Umbilical cord (tissue), 1 donor: ENCODE measurements at regions not wholly inside any gene's neighbourhood (a gene's known extent, or its start where the extent isn't known, plus 50 kb on each side); places are given as distances from the start of the nearest gene placed in this dataset.
A peak's percentile ranks its signal among the peaks of the same experiment; 100 is the strongest.

Experiments used
- DNase-seq: peaks from one replicate; pipeline ENCODE4 v3.0.0-alpha.2; 2015; ENCODE audit warnings: low spot score

DNA sequence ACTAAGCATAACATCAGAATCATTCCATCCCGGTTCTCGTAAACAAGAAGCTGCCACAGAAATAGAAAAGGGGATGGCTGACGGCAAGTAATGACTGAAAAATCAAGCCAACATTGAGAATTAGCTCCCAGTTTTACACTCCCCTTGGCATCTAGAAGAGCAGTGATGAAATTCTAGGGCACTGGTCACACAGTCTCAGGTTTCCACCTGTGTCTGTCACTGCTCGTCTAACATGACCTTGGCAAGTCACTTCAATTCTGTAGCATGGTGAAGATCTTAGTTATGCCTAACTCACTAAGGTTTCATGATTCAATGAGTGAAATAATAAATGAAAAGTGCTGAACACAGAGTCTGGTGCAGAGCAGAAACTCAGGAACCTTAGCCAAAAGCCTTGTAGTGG, 272.3 kb upstream of the ARRDC4 start:
- DNase-seq = no peak

GRCh38 chr15:97688886-97689285, 271.6 kb upstream of the ARRDC4 start:
- no peak for DNase-seq

DNA sequence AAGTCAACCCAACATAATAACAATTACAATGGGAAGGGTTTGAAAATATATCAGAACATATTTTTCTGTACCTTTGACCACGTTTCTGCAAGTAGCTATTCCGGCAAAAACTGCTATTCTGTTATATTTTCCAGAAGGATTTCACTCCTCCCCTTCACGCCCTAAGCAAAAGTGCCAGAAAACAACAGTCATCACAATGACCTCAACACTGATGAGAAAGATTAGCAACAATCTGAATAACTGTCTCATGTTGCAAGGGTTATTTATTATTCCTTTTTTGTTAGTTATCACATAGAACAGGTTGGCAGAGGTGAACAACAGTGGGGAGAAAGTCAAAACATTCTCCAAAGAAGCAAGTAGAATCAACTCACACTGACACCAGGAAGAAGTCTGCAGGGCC, 269.4 kb upstream of the ARRDC4 start:
- DNase-seq = no peak

- DNase-seq = no peak
These were observed 268.7 kb upstream of the ARRDC4 start for GRCh38 chr15:97691799-97692198.

DNA sequence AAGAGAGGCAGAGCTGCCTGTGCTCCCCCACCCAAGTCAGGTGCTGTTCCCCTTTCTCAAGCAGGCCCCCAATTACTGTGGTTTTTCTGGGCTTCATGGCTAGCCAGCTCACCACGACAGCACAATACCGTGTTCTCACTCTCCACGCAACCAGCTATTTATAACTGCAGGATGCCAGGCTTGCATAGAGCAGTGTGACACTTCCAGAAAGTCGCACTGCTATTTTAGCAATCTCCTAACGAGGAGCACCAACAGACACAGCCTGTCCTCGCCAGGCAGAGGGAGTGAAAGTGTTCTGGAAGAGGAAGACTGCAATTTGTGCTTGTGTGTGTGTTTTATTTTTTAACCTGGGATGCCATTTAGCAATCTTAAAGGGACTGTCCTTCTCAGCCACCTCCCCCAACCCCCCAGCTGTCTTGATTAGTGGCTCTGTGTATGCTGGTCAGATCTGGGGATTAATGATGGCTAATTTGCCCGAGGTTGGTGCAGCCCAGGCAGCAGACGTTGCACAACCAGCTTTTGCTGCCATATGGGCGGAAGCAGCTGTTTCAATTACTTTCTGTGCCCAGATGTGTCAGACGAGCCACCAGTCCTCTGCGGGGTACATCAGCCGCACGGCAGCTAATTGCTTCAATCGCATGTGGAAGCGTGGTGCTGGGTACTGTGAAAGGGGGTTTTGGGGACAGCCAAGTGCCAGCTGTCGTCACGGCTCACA, 268.0 kb upstream of the ARRDC4 start:
- DNase-seq = no peak

DNA sequence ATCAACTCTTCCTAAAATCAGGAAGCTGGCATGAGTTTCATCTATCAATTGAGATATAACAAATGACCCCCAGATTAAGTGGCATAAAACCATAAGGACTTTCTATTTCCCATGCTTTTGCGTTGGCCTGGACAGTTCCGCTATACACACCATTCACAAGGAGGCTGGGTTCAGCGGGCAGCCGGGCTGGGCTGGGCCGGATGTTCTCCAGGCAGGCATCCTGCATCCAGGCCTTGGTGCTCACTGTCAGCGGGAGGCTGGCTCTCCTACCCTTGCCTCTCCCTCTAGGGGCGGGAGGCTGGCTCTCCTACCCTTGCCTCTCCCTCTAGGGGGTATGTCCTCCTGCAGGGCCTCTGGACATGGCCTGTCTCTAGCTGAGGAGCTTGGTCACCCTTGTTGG, 266.0 kb upstream of the ARRDC4 start:
- DNase-seq = no peak

GRCh38 chr15:97703400-97703799, 257.1 kb upstream of the ARRDC4 start:
- no peak for DNase-seq

GRCh38 chr15:97706059-97706458, 254.4 kb upstream of the ARRDC4 start:
- no peak for DNase-seq

DNA sequence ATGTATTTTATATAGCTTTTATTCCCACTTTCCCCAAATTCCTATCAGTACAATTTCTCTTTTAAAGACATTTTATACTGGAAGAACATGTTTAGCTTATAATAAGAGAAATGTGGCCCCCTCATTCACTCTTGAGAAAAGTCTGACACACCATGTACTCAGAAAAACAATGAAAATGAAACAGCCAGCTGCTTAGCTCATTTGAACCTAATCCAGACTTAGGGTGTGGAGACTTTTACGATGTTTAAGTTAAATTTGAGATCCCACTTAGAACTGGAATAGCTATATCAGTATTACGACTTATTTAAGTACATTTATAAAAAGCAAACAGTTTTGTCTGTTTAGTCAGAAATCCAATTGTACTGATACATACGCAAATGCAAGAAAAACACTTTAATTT, 252.3 kb upstream of the ARRDC4 start:
- DNase-seq = no peak

DNA sequence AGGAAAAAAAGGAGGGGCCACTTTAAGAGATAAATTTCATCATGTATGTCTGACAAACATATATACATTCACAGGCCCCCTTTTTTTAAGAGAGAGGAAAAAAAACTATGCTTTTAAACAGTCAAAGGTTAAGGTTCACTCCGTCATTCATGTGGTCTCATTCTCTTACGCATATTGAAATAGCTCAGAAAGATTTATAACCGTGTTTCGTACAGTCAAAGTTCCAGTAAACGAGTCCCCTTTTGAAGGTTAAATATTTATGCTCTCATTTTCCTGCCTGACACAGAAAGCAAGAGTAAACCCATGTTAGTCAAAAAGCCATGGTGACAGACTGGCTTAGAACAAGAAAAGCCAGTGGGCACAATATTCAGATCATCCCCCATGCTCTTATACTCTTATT, 248.0 kb upstream of the ARRDC4 start:
- DNase-seq = no peak

GRCh38 chr15:97717806-97718205, 242.7 kb upstream of the ARRDC4 start:
- DNase-seq = no peak

- DNase-seq = no peak
These were observed 242.0 kb upstream of the ARRDC4 start for GRCh38 chr15:97718509-97718908.

DNA sequence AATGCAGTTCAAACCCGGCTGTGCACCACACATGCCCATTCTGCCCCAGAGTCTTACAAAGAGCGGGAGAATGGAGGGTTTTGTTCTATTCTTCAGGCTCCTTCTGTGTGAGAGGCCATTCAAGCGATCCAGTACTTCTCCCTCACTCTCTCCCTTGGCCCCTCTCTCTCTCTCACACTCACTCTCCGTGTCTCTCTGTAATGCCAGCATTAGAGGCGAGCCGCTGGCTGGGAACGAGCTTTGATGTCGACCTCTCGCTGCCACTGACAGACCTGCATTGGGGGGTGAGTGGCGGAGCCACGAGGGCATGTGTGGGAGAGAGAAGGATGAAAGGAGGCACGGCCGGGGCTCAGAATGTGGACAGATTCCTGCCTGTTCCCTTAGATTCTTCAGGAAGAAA, 231.7 kb upstream of the ARRDC4 start:
- DNase-seq = peak; percentile 38

DNA sequence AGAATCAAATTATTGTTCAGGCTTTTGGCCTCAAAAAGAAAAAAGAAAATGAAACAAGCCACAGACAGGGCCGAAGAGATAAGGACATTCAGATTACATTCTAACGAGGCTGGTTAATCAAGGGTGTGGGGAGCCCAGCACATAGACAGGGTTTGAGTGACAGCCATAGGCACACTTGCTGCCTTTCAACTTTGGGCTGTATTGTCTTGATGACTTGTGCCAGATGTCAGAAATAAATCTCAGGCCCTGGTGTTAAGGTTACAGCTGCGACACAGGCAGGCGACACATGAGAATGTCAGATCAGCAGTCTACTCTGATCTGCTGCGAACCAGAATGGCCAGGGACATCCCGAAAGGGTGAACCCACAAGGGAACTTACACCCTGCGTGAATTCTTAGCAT, 231.2 kb upstream of the ARRDC4 start:
- no peak for DNase-seq

- DNase-seq = no peak
These were observed 230.2 kb upstream of the ARRDC4 start for GRCh38 chr15:97730315-97730714.

GRCh38 chr15:97731859-97732258, 228.6 kb upstream of the ARRDC4 start:
- DNase-seq = no peak

DNA sequence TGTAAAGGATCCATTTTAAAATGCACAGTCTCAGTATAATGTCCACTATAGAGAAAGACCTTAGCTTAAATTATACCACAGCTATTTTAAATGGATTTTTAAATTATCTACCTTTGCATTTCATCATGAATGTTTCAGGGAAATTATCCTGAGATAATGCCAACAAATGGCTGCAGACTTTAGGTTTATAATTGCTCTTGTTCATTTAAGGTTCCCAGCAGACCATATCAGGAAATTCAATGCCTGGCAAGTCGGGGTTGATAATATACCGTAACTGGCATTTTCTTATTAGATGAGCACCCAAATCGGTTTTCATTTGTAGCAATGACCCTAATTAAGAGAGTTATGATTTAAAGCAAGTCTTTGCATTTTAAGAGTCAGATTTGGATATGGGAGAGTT, 227.1 kb upstream of the ARRDC4 start:
- no peak for DNase-seq

- no peak for DNase-seq
These were observed 223.8 kb upstream of the ARRDC4 start for GRCh38 chr15:97736748-97737147.

GRCh38 chr15:97745481-97746071, 214.9 kb upstream of the ARRDC4 start:
- DNase-seq = no peak

DNA sequence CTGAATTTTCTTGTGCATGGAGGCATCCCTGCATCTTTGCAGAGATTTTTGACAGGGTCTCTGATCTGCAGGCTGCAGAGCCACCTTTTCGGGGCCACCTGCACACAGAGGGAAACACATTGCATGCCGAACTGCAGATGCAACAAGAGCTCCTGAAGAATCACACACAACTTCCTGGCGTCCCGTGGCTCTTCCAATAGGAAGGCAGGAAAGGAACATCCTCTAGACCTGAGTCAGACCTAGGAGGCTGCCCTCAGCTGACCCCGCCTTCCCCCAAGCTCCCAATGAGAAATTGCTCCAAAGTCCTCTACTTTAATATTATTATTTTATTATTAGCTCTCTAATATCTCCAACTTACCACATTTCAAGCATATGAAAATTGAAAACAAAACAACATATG, 213.2 kb upstream of the ARRDC4 start:
- no peak for DNase-seq

DNA sequence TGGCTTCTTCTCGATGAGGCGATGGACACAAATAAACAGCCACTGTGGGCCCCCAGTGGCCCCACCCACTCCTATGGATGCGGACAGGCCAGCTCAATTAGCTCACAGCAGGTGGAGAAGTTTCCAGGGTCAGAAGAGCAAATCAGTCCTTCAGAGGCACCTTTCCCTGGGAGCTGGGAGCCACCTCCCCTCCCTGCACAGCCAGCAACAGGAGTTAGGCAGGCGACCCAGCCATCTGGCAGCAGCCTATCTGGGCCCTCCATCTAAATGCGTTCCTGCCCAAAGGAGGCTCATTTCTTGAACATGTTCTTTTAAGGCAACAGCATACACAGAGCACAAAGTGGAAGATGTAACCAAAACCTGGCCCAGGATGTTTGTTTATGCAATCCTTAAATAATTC, 211.9 kb upstream of the ARRDC4 start:
- DNase-seq = no peak

- no peak for DNase-seq
These were observed 210.4 kb upstream of the ARRDC4 start for GRCh38 chr15:97750060-97750459.

DNA sequence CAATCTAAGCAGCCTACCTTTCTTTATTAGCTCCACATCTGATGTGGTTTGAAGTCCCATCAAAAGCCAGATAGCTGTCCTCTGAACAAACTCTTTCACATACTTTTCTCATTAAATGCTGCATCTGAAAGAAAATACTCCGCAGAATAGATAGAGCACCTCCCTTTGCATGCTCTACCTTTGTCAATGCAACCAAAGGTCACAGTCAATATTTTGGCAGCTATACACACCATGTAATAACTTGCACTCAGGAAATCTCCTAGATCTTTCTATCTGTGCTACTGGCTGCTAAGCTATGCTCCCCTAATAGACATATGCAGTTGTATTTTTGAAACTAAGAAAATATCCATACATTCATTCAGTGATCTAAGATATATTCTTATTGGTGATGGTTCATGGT, 204.8 kb upstream of the ARRDC4 start:
- no peak for DNase-seq

DNA sequence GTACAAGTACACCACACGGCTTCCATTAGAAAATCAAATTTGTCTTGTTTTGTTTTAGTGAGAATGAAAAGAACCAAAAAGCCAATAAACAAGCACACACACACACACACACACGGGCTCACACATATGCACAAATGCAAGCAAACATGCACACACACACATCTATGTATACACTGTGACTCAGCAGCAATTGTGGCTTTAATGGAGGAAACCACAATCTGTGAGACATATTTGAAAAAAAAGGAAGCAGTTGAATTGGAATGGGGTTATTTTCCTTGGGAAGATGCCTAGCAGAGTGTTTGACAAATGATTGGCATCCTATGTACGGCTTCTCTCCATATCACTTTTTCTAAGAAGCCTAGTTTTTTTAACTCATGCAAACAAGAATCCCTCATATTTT, 201.1 kb upstream of the ARRDC4 start:
- DNase-seq = no peak
